GM23338 (cell line): ENCODE measurements at regions not wholly inside any gene's neighbourhood (a gene's known extent, or its start where the extent isn't known, plus 50 kb on each side); places are given as distances from the start of the nearest gene placed in this dataset.

Experiments
- ATAC-seq: fragments of 200-7000 bp; cut with Tn5 transposase; 3 replicates; pipeline ENCODE4 v1.9.1; 2020
- DNase-seq: peaks from one replicate; pipeline ENCODE4 v3.0.0-alpha.2; 2015; ENCODE audit warnings: low spot score
- H2AFZ ChIP-seq: fragments of 200-600 bp; sonication (generic); 2 replicates; pipeline ENCODE4 v1.8.0; 2016; ENCODE audit warnings: antibody characterized with exemption, mild to moderate bottlenecking, moderate library complexity
- H3F3A ChIP-seq: fragments of 200-600 bp; sonication (generic); replicated peaks from 2 replicates; pipeline ENCODE4 v1.8.0; 2017; ENCODE audit warnings: antibody characterized with exemption, mixed run types, low read depth
- H3K27ac ChIP-seq: fragments of 200-600 bp; sonication (generic); 2 replicates; pipeline ENCODE4 v1.6.1; 2016; ENCODE audit warnings: low read depth
- H3K27me3 ChIP-seq: fragments of 200-600 bp; sonication (generic); 2 replicates; pipeline ENCODE4 v1.8.0; 2016; ENCODE audit warnings: mild to moderate bottlenecking, mixed run types, moderate library complexity; ENCODE audit not compliant: insufficient read depth
- H3K36me3 ChIP-seq: fragments of 200-600 bp; sonication (generic); 2 replicates; pipeline ENCODE4 v1.8.0; 2016; ENCODE audit warnings: mild to moderate bottlenecking; ENCODE audit not compliant: insufficient read depth
- H3K4me1 ChIP-seq: fragments of 200-600 bp; sonication (generic); 2 replicates; pipeline ENCODE4 v1.8.0; 2016; ENCODE audit warnings: mild to moderate bottlenecking, moderate library complexity; ENCODE audit not compliant: insufficient read depth
- H3K4me2 ChIP-seq: fragments of 200-600 bp; sonication (generic); 2 replicates; pipeline ENCODE4 v1.7.1; 2017; ENCODE audit warnings: mixed run types
- H3K4me3 ChIP-seq: fragments of 200-600 bp; sonication (generic); 2 replicates; pipeline ENCODE4 v1.6.1; 2016; ENCODE audit warnings: mixed run types
- H3K79me2 ChIP-seq: fragments of 200-600 bp; sonication (generic); replicated peaks from 2 replicates; pipeline ENCODE4 v1.8.0; 2017; ENCODE audit warnings: mild to moderate bottlenecking; ENCODE audit not compliant: insufficient read depth
- H3K9me2 ChIP-seq: fragments of 200-600 bp; sonication (generic); 2 replicates; pipeline ENCODE4 v1.8.0; 2017; ENCODE audit not compliant: insufficient read depth
- H4K20me1 ChIP-seq: fragments of 200-600 bp; sonication (generic); replicated peaks from 2 replicates; pipeline ENCODE4 v1.8.0; 2017; ENCODE audit warnings: mild to moderate bottlenecking; ENCODE audit not compliant: insufficient read depth
- H3K27ac Mint-ChIP-seq: 2 replicates; pipeline ENCODE4 v1.8.0; 2020; ENCODE audit warnings: inconsistent platforms, mild to moderate bottlenecking, moderate library complexity, mixed read lengths
- H3K27me3 Mint-ChIP-seq: 3 replicates; pipeline ENCODE4 v1.8.0; 2022; ENCODE audit warnings: low read depth, mild to moderate bottlenecking, moderate library complexity, mixed read lengths, inconsistent platforms; ENCODE audit not compliant: insufficient read depth, poor library complexity
- H3K36me3 Mint-ChIP-seq: 3 replicates; pipeline ENCODE4 v1.8.0; 2021; ENCODE audit warnings: low read depth, mild to moderate bottlenecking, inconsistent platforms, moderate library complexity, mixed read lengths
- H3K4me1 Mint-ChIP-seq: 3 replicates; pipeline ENCODE4 v1.8.0; 2020; ENCODE audit warnings: mild to moderate bottlenecking, inconsistent platforms, mixed read lengths
- H3K4me3 Mint-ChIP-seq: 3 replicates; pipeline ENCODE4 v1.8.0; 2021; ENCODE audit warnings: moderate library complexity, mild to moderate bottlenecking, inconsistent platforms, mixed read lengths
- H3K9me3 Mint-ChIP-seq: 3 replicates; pipeline ENCODE4 v1.8.0; 2020; ENCODE audit warnings: moderate library complexity, mild to moderate bottlenecking, inconsistent platforms, mixed read lengths
- CTCF ChIP-seq, 2 experiments: fragments of 200-600 bp in 1 of 2; sonication (generic) in 1 of 2; conservative IDR thresholded peaks; 2 replicates each; pipeline versions ENCODE4 v1.5.1 to v1.6.1; 2016 to 2017; ENCODE audit warnings: antibody characterized with exemption in 2 of 2, low read depth in 2 of 2, mild to moderate bottlenecking in 2 of 2, moderate library complexity in 1 of 2
- ETS1 ChIP-seq: IDR thresholded peaks from 2 replicates; pipeline ENCODE4 v1.6.1; 2016; ENCODE audit warnings: antibody characterized with exemption
- JUNB ChIP-seq: IDR thresholded peaks from one replicate; pipeline ENCODE4 v1.6.1; 2016; ENCODE audit warnings: antibody characterized with exemption; ENCODE audit not compliant: unreplicated experiment
- NANOG ChIP-seq: IDR thresholded peaks from 2 replicates; pipeline ENCODE4 v1.6.1; 2016; ENCODE audit warnings: antibody characterized with exemption, borderline replicate concordance
- STAT1 ChIP-seq: IDR thresholded peaks from one replicate; pipeline ENCODE4 v1.6.1; 2016; ENCODE audit warnings: antibody characterized with exemption; ENCODE audit not compliant: unreplicated experiment
- ZNF331 ChIP-seq: fragments of 250-450 bp; sonication (Bioruptor Pico); IDR thresholded peaks from 2 replicates; pipeline ENCODE4 v1.5.0; 2020; ENCODE audit warnings: low read depth, mild to moderate bottlenecking, moderate library complexity
- ZNF462 ChIP-seq: fragments of 250-450 bp; sonication (Bioruptor Pico); IDR thresholded peaks from 2 replicates; pipeline ENCODE4 v1.5.0; 2020; ENCODE audit warnings: mild to moderate bottlenecking, moderate library complexity
- TF ChIP-seq, protein P1 (sequence below): IDR thresholded peaks from one replicate; pipeline ENCODE4 v1.6.1; 2018; ENCODE audit warnings: antibody characterized with exemption; ENCODE audit not compliant: unreplicated experiment

GRCh38 chr2:121001641-121002040 is 266.0 kb downstream of the GLI2 start (continued):
- TF ChIP-seq CTCF (conservative IDR thresholded peaks at IDR 0.05; ENCODE audit: low read depth in 2 of 2) (no peak), ETS1 (no peak), ZNF331 (no peak), STAT1 (no peak)
- TF ChIP-seq, protein P1, sequence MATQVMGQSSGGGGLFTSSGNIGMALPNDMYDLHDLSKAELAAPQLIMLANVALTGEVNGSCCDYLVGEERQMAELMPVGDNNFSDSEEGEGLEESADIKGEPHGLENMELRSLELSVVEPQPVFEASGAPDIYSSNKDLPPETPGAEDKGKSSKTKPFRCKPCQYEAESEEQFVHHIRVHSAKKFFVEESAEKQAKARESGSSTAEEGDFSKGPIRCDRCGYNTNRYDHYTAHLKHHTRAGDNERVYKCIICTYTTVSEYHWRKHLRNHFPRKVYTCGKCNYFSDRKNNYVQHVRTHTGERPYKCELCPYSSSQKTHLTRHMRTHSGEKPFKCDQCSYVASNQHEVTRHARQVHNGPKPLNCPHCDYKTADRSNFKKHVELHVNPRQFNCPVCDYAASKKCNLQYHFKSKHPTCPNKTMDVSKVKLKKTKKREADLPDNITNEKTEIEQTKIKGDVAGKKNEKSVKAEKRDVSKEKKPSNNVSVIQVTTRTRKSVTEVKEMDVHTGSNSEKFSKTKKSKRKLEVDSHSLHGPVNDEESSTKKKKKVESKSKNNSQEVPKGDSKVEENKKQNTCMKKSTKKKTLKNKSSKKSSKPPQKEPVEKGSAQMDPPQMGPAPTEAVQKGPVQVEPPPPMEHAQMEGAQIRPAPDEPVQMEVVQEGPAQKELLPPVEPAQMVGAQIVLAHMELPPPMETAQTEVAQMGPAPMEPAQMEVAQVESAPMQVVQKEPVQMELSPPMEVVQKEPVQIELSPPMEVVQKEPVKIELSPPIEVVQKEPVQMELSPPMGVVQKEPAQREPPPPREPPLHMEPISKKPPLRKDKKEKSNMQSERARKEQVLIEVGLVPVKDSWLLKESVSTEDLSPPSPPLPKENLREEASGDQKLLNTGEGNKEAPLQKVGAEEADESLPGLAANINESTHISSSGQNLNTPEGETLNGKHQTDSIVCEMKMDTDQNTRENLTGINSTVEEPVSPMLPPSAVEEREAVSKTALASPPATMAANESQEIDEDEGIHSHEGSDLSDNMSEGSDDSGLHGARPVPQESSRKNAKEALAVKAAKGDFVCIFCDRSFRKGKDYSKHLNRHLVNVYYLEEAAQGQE = no peak

- Histone ChIP-seq H3K27me3 (no peaks in the 10 kb centered on the region), H3K36me3 (no peaks in the 10 kb centered on the region), H2AFZ (no peak overlapping the region), H4K20me1 (no peaks in the 10 kb centered on the region), H3K4me2 (peak overlapping the region; percentile 62), H3K27ac (no peak overlapping the region), H3K79me2 (no peaks in the 10 kb centered on the region), H3K9me2 (0 out of 2 replicates have a peak, but pooled peaks cover 10% of the 10 kb centered on the region), H3K4me3 (no peak overlapping the region), H3F3A (no peaks in the 10 kb centered on the region), H3K4me1 (peaks cover 15% of the 10 kb centered on the region)
- peaks cover 11% of the 10 kb centered on the region; the same call in 1 of the 3 replicates for H3K9me3 Mint-ChIP-seq
- no peak overlapping the region for H3K27ac Mint-ChIP-seq
- peaks cover 20% of the 10 kb centered on the region for H3K27me3 Mint-ChIP-seq
- peak; percentile 83 for DNase-seq
- peak overlapping the region; percentile 2; the same call in 1 of the 3 replicates for H3K4me3 Mint-ChIP-seq
- peaks cover 13% of the 10 kb centered on the region for H3K4me1 Mint-ChIP-seq
- H3K36me3 Mint-ChIP-seq = peaks cover 6% of the 10 kb centered on the region
- ATAC-seq = peak; percentile 83
- no peak for TF ChIP-seq NANOG
- TF ChIP-seq ZNF462 = no peak
- TF ChIP-seq ETS1 = no peak
- no peak for TF ChIP-seq ZNF331
- no peak for TF ChIP-seq JUNB
- TF ChIP-seq CTCF (conservative IDR thresholded peaks at IDR 0.05; ENCODE audit: low read depth in 2 of 2) = no peak
- no peak for TF ChIP-seq STAT1
Measured at GRCh38 chr2:121002597-121002996, 266.9 kb downstream of the GLI2 start.
